ENCODE measurements at regions not wholly inside any gene's neighbourhood (a gene's known extent, or its start where the extent isn't known, plus 50 kb on each side); places are given as distances from the start of the nearest gene placed in this dataset.
"Not testable (repeated sequence)": the region's sequence is repeated elsewhere in the genome, so short reads cannot be mapped to it uniquely, and the experiment has no call there.

- H3K36me3 Mint-ChIP-seq, result no peaks in the 10 kb centered on the region
Observed at GRCh38 chr13:21882766-21883165, 211.9 kb downstream of the FGF9 start.

GRCh38 chr13:21883713-21884112 lies 212.8 kb downstream of the FGF9 start:
- peaks cover 1% of the 10 kb centered on the region for H3K4me1 Mint-ChIP-seq
- H3K27me3 Mint-ChIP-seq, result peaks cover 16% of the 10 kb centered on the region
- H3K27ac Mint-ChIP-seq, result no peak overlapping the region
- H3K4me3 Mint-ChIP-seq, result no peak overlapping the region
- no peaks in the 10 kb centered on the region for H3K36me3 Mint-ChIP-seq
- no peaks in the 10 kb centered on the region for H3K9me3 Mint-ChIP-seq
- no peak for DNase-seq

More at GRCh38 chr13:21882766-21883165, 211.9 kb downstream of the FGF9 start:
- no peak for DNase-seq
- Mint-ChIP-seq H3K27me3 (peaks cover 16% of the 10 kb centered on the region), H3K27ac (no peak overlapping the region), H3K4me1 (peaks cover 1% of the 10 kb centered on the region), H3K9me3 (no peaks in the 10 kb centered on the region), H3K4me3 (no peak overlapping the region)

GRCh38 chr13:21884299-21884909 lies 213.5 kb downstream of the FGF9 start:
- Mint-ChIP-seq H3K4me3 (no peak overlapping the region), H3K36me3 (no peaks in the 10 kb centered on the region), H3K27me3 (peaks cover 16% of the 10 kb centered on the region), H3K9me3 (no peaks in the 10 kb centered on the region), H3K27ac (no peak overlapping the region), H3K4me1 (peaks cover 1% of the 10 kb centered on the region)
- no peak for DNase-seq

GRCh38 chr13:21884965-21885567 lies 214.2 kb downstream of the FGF9 start:
- Mint-ChIP-seq H3K27me3 (peaks cover 16% of the 10 kb centered on the region), H3K4me1 (peaks cover 1% of the 10 kb centered on the region), H3K27ac (no peak overlapping the region), H3K36me3 (no peaks in the 10 kb centered on the region), H3K9me3 (no peaks in the 10 kb centered on the region), H3K4me3 (no peak overlapping the region)
- DNase-seq, result no peak

- Mint-ChIP-seq H3K36me3 (no peaks in the 10 kb centered on the region), H3K27ac (no peak overlapping the region), H3K9me3 (no peaks in the 10 kb centered on the region), H3K4me1 (peaks cover 1% of the 10 kb centered on the region), H3K27me3 (peaks cover 9% of the 10 kb centered on the region), H3K4me3 (no peak overlapping the region)
- no peak for DNase-seq
Observed at GRCh38 chr13:21885714-21886224, 214.9 kb downstream of the FGF9 start.

- Mint-ChIP-seq H3K9me3 (no peaks in the 10 kb centered on the region), H3K4me3 (no peak overlapping the region), H3K27me3 (peaks cover 8% of the 10 kb centered on the region), H3K4me1 (peaks cover 1% of the 10 kb centered on the region), H3K36me3 (no peaks in the 10 kb centered on the region), H3K27ac (no peak overlapping the region)
- no peak for DNase-seq
Observed at GRCh38 chr13:21889651-21890050, 218.8 kb downstream of the FGF9 start.

- H3K36me3 Mint-ChIP-seq, H3K27ac Mint-ChIP-seq, H3K4me1 Mint-ChIP-seq, H3K4me3 Mint-ChIP-seq, H3K9me3 Mint-ChIP-seq, H3K27me3 Mint-ChIP-seq, DNase-seq: not testable (repeated sequence)
Observed at GRCh38 chr13:21890220-21890619, 219.3 kb downstream of the FGF9 start.

- H3K36me3 Mint-ChIP-seq, result no peaks in the 10 kb centered on the region
- H3K4me1 Mint-ChIP-seq, result no peaks in the 10 kb centered on the region
- no peak overlapping the region for H3K4me3 Mint-ChIP-seq
- no peaks in the 10 kb centered on the region for H3K27me3 Mint-ChIP-seq
- no peak for DNase-seq
- H3K9me3 Mint-ChIP-seq, result no peaks in the 10 kb centered on the region
- no peak overlapping the region for H3K27ac Mint-ChIP-seq
Observed at GRCh38 chr13:21894091-21894490, 223.2 kb downstream of the FGF9 start.

- DNase-seq, result no peak
- H3K9me3 Mint-ChIP-seq, result no peaks in the 10 kb centered on the region
- H3K4me1 Mint-ChIP-seq, result no peaks in the 10 kb centered on the region
- H3K27ac Mint-ChIP-seq, result no peak overlapping the region
- no peak overlapping the region for H3K4me3 Mint-ChIP-seq
- no peaks in the 10 kb centered on the region for H3K27me3 Mint-ChIP-seq
- no peaks in the 10 kb centered on the region for H3K36me3 Mint-ChIP-seq
Observed at GRCh38 chr13:21894703-21895699, 224.1 kb downstream of the FGF9 start.

GRCh38 chr13:21895779-21896178 lies 224.9 kb downstream of the FGF9 start:
- Mint-ChIP-seq H3K27me3 (no peaks in the 10 kb centered on the region), H3K9me3 (no peaks in the 10 kb centered on the region), H3K36me3 (no peaks in the 10 kb centered on the region), H3K27ac (no peak overlapping the region), H3K4me3 (no peak overlapping the region), H3K4me1 (no peaks in the 10 kb centered on the region)
- no peak for DNase-seq

- Mint-ChIP-seq H3K27ac (no peak overlapping the region), H3K4me3 (no peak overlapping the region), H3K4me1 (no peaks in the 10 kb centered on the region), H3K27me3 (no peaks in the 10 kb centered on the region), H3K36me3 (no peaks in the 10 kb centered on the region), H3K9me3 (no peaks in the 10 kb centered on the region)
- no peak for DNase-seq
Observed at GRCh38 chr13:21897161-21897560, 226.3 kb downstream of the FGF9 start.

GRCh38 chr13:21898459-21898858 lies 227.6 kb downstream of the FGF9 start:
- H3K4me3 Mint-ChIP-seq, result no peak overlapping the region
- DNase-seq, result no peak
- H3K4me1 Mint-ChIP-seq, result no peaks in the 10 kb centered on the region
- H3K27me3 Mint-ChIP-seq, result no peaks in the 10 kb centered on the region
- no peak overlapping the region for H3K27ac Mint-ChIP-seq
- H3K9me3 Mint-ChIP-seq, result no peaks in the 10 kb centered on the region
- H3K36me3 Mint-ChIP-seq, result no peaks in the 10 kb centered on the region

GRCh38 chr13:21898945-21899344 lies 228.1 kb downstream of the FGF9 start:
- no peaks in the 10 kb centered on the region for H3K4me1 Mint-ChIP-seq
- DNase-seq, result no peak
- H3K27me3 Mint-ChIP-seq, result no peaks in the 10 kb centered on the region
- H3K4me3 Mint-ChIP-seq, result no peak overlapping the region
- no peaks in the 10 kb centered on the region for H3K9me3 Mint-ChIP-seq
- no peaks in the 10 kb centered on the region for H3K36me3 Mint-ChIP-seq
- no peak overlapping the region for H3K27ac Mint-ChIP-seq

GRCh38 chr13:21901336-21901735 lies 230.5 kb downstream of the FGF9 start:
- no peaks in the 10 kb centered on the region for H3K9me3 Mint-ChIP-seq
- H3K4me1 Mint-ChIP-seq, result no peaks in the 10 kb centered on the region
- no peak overlapping the region for H3K4me3 Mint-ChIP-seq
- DNase-seq, result no peak
- no peak overlapping the region for H3K27ac Mint-ChIP-seq
- no peaks in the 10 kb centered on the region for H3K36me3 Mint-ChIP-seq
- H3K27me3 Mint-ChIP-seq, result no peaks in the 10 kb centered on the region

Data from activated naive CD8-positive, alpha-beta T cell treated with anti-CD3 and anti-CD28 coated beads for 36 hours (primary cell).